Ishikawa (cell line): ENCODE measurements at regions not wholly inside any gene's neighbourhood (a gene's known extent, or its start where the extent isn't known, plus 50 kb on each side); places are given as distances from the start of the nearest gene placed in this dataset.

Source experiments
- CREB1 ChIP-seq: IDR thresholded peaks from 2 replicates; pipeline ENCODE4 v1.6.1; 2012; ENCODE audit warnings: low read depth
- EP300 ChIP-seq: IDR thresholded peaks from 2 replicates; pipeline ENCODE4 v1.6.1; 2012; ENCODE audit warnings: borderline replicate concordance
- REST ChIP-seq: IDR thresholded peaks from 2 replicates; pipeline ENCODE4 v1.6.1; 2012; ENCODE audit warnings: low read depth, mild to moderate bottlenecking
- TAF1 ChIP-seq: IDR thresholded peaks from 2 replicates; pipeline ENCODE4 v1.6.1; 2012; ENCODE audit warnings: low read depth, mild to moderate bottlenecking
- TCF12 ChIP-seq: IDR thresholded peaks from 2 replicates; pipeline ENCODE4 v1.6.1; 2012; ENCODE audit warnings: low read depth
- TEAD4 ChIP-seq: IDR thresholded peaks from 2 replicates; pipeline ENCODE4 v1.6.1; 2012
- USF1 ChIP-seq: IDR thresholded peaks from 2 replicates; pipeline ENCODE4 v1.6.1; 2012
- YY1 ChIP-seq: IDR thresholded peaks from 2 replicates; pipeline ENCODE4 v1.6.1; 2012; ENCODE audit warnings: low read depth
- ZBTB7A ChIP-seq: IDR thresholded peaks from 2 replicates; pipeline ENCODE4 v1.6.1; 2012; ENCODE audit warnings: low read depth

GRCh38 chr12:46898152-46898931 lies 72.5 kb upstream of the SLC38A4 start:
- no peak for TF ChIP-seq YY1
- no peak for TF ChIP-seq CREB1
- TF ChIP-seq REST, result no peak
- no peak for TF ChIP-seq TAF1
- no peak for TF ChIP-seq TCF12
- TF ChIP-seq USF1, result no peak
- TF ChIP-seq ZBTB7A, result no peak
- no peak for TF ChIP-seq TEAD4
- TF ChIP-seq EP300, result no peak
